GM23338 (cell line): ENCODE measurements at regions not wholly inside any gene's neighbourhood (a gene's known extent, or its start where the extent isn't known, plus 50 kb on each side); places are given as distances from the start of the nearest gene placed in this dataset.

ENCODE experiments used
- ATAC-seq: fragments of 200-7000 bp; cut with Tn5 transposase; 3 replicates; pipeline ENCODE4 v1.9.1; 2020
- DNase-seq: peaks from one replicate; pipeline ENCODE4 v3.0.0-alpha.2; 2015; ENCODE audit warnings: low spot score
- H2AFZ ChIP-seq: fragments of 200-600 bp; sonication (generic); 2 replicates; pipeline ENCODE4 v1.8.0; 2016; ENCODE audit warnings: antibody characterized with exemption, mild to moderate bottlenecking, moderate library complexity
- H3F3A ChIP-seq: fragments of 200-600 bp; sonication (generic); replicated peaks from 2 replicates; pipeline ENCODE4 v1.8.0; 2017; ENCODE audit warnings: antibody characterized with exemption, mixed run types, low read depth
- H3K27ac ChIP-seq: fragments of 200-600 bp; sonication (generic); 2 replicates; pipeline ENCODE4 v1.6.1; 2016; ENCODE audit warnings: low read depth
- H3K27me3 ChIP-seq: fragments of 200-600 bp; sonication (generic); 2 replicates; pipeline ENCODE4 v1.8.0; 2016; ENCODE audit warnings: mild to moderate bottlenecking, mixed run types, moderate library complexity; ENCODE audit not compliant: insufficient read depth
- H3K36me3 ChIP-seq: fragments of 200-600 bp; sonication (generic); 2 replicates; pipeline ENCODE4 v1.8.0; 2016; ENCODE audit warnings: mild to moderate bottlenecking; ENCODE audit not compliant: insufficient read depth
- H3K4me1 ChIP-seq: fragments of 200-600 bp; sonication (generic); 2 replicates; pipeline ENCODE4 v1.8.0; 2016; ENCODE audit warnings: mild to moderate bottlenecking, moderate library complexity; ENCODE audit not compliant: insufficient read depth
- H3K4me2 ChIP-seq: fragments of 200-600 bp; sonication (generic); 2 replicates; pipeline ENCODE4 v1.7.1; 2017; ENCODE audit warnings: mixed run types
- H3K4me3 ChIP-seq: fragments of 200-600 bp; sonication (generic); 2 replicates; pipeline ENCODE4 v1.6.1; 2016; ENCODE audit warnings: mixed run types
- H3K79me2 ChIP-seq: fragments of 200-600 bp; sonication (generic); replicated peaks from 2 replicates; pipeline ENCODE4 v1.8.0; 2017; ENCODE audit warnings: mild to moderate bottlenecking; ENCODE audit not compliant: insufficient read depth
- H3K9me2 ChIP-seq: fragments of 200-600 bp; sonication (generic); 2 replicates; pipeline ENCODE4 v1.8.0; 2017; ENCODE audit not compliant: insufficient read depth
- H4K20me1 ChIP-seq: fragments of 200-600 bp; sonication (generic); replicated peaks from 2 replicates; pipeline ENCODE4 v1.8.0; 2017; ENCODE audit warnings: mild to moderate bottlenecking; ENCODE audit not compliant: insufficient read depth
- H3K27ac Mint-ChIP-seq: 2 replicates; pipeline ENCODE4 v1.8.0; 2020; ENCODE audit warnings: inconsistent platforms, mild to moderate bottlenecking, moderate library complexity, mixed read lengths
- H3K27me3 Mint-ChIP-seq: 3 replicates; pipeline ENCODE4 v1.8.0; 2022; ENCODE audit warnings: low read depth, mild to moderate bottlenecking, moderate library complexity, mixed read lengths, inconsistent platforms; ENCODE audit not compliant: insufficient read depth, poor library complexity
- H3K36me3 Mint-ChIP-seq: 3 replicates; pipeline ENCODE4 v1.8.0; 2021; ENCODE audit warnings: low read depth, mild to moderate bottlenecking, inconsistent platforms, moderate library complexity, mixed read lengths
- H3K4me1 Mint-ChIP-seq: 3 replicates; pipeline ENCODE4 v1.8.0; 2020; ENCODE audit warnings: mild to moderate bottlenecking, inconsistent platforms, mixed read lengths
- H3K4me3 Mint-ChIP-seq: 3 replicates; pipeline ENCODE4 v1.8.0; 2021; ENCODE audit warnings: moderate library complexity, mild to moderate bottlenecking, inconsistent platforms, mixed read lengths
- H3K9me3 Mint-ChIP-seq: 3 replicates; pipeline ENCODE4 v1.8.0; 2020; ENCODE audit warnings: moderate library complexity, mild to moderate bottlenecking, inconsistent platforms, mixed read lengths
- EZH2 ChIP-seq: fragments of 200-600 bp; sonication (generic); IDR thresholded peaks from one replicate; pipeline ENCODE4 v1.8.0; 2017; ENCODE audit warnings: antibody characterized with exemption, mild to moderate bottlenecking, low read depth; ENCODE audit not compliant: unreplicated experiment
- ZNF114 ChIP-seq: fragments of 250-450 bp; sonication (Bioruptor Pico); IDR thresholded peaks from 2 replicates; pipeline ENCODE4 v1.5.0; 2020; ENCODE audit warnings: mild to moderate bottlenecking, moderate library complexity
- TF ChIP-seq, protein P1 (sequence below): IDR thresholded peaks from 2 replicates; pipeline ENCODE4 v1.6.1; 2016; ENCODE audit warnings: antibody characterized with exemption
- TF ChIP-seq, protein P2 (sequence below): IDR thresholded peaks from one replicate; pipeline ENCODE4 v1.6.1; 2018; ENCODE audit warnings: antibody characterized with exemption; ENCODE audit not compliant: unreplicated experiment

- no peak overlapping the region for H3K4me2 ChIP-seq
- no peaks in the 10 kb centered on the region for H3K9me2 ChIP-seq
- no peak for ATAC-seq
- Mint-ChIP-seq H3K27ac (no peak overlapping the region), H3K9me3 (peaks cover 15% of the 10 kb centered on the region), H3K36me3 (peaks cover 5% of the 10 kb centered on the region; the same call in 2 of the 3 replicates), H3K4me1 (peaks cover 23% of the 10 kb centered on the region), H3K4me3 (no peak overlapping the region), H3K27me3 (peaks cover 9% of the 10 kb centered on the region)
- TF ChIP-seq ZNF114: no peak
- TF ChIP-seq, protein P1, sequence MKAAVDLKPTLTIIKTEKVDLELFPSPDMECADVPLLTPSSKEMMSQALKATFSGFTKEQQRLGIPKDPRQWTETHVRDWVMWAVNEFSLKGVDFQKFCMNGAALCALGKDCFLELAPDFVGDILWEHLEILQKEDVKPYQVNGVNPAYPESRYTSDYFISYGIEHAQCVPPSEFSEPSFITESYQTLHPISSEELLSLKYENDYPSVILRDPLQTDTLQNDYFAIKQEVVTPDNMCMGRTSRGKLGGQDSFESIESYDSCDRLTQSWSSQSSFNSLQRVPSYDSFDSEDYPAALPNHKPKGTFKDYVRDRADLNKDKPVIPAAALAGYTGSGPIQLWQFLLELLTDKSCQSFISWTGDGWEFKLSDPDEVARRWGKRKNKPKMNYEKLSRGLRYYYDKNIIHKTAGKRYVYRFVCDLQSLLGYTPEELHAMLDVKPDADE: no peak
- TF ChIP-seq, protein P2, sequence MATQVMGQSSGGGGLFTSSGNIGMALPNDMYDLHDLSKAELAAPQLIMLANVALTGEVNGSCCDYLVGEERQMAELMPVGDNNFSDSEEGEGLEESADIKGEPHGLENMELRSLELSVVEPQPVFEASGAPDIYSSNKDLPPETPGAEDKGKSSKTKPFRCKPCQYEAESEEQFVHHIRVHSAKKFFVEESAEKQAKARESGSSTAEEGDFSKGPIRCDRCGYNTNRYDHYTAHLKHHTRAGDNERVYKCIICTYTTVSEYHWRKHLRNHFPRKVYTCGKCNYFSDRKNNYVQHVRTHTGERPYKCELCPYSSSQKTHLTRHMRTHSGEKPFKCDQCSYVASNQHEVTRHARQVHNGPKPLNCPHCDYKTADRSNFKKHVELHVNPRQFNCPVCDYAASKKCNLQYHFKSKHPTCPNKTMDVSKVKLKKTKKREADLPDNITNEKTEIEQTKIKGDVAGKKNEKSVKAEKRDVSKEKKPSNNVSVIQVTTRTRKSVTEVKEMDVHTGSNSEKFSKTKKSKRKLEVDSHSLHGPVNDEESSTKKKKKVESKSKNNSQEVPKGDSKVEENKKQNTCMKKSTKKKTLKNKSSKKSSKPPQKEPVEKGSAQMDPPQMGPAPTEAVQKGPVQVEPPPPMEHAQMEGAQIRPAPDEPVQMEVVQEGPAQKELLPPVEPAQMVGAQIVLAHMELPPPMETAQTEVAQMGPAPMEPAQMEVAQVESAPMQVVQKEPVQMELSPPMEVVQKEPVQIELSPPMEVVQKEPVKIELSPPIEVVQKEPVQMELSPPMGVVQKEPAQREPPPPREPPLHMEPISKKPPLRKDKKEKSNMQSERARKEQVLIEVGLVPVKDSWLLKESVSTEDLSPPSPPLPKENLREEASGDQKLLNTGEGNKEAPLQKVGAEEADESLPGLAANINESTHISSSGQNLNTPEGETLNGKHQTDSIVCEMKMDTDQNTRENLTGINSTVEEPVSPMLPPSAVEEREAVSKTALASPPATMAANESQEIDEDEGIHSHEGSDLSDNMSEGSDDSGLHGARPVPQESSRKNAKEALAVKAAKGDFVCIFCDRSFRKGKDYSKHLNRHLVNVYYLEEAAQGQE: no peak
- no peaks in the 10 kb centered on the region for H3F3A ChIP-seq
- no peak overlapping the region for H3K27ac ChIP-seq
- H3K4me3 ChIP-seq: no peak overlapping the region
- DNase-seq: no peak
- H3K27me3 ChIP-seq: no peaks in the 10 kb centered on the region
- H3K79me2 ChIP-seq: no peaks in the 10 kb centered on the region
- H4K20me1 ChIP-seq: no peaks in the 10 kb centered on the region
- peaks cover 17% of the 10 kb centered on the region for H3K4me1 ChIP-seq
- H2AFZ ChIP-seq: no peak overlapping the region
- no peaks in the 10 kb centered on the region for H3K36me3 ChIP-seq
Observed at GRCh38 chr17:77619326-77619725, 339.2 kb upstream of the TNRC6C start.

GRCh38 chr17:77619851-77620250, 338.7 kb upstream of the TNRC6C start:
- no peaks in the 10 kb centered on the region for H3K36me3 ChIP-seq
- no peak overlapping the region for H3K27ac Mint-ChIP-seq
- no peak overlapping the region for H3K4me2 ChIP-seq
- no peaks in the 10 kb centered on the region for H3K27me3 ChIP-seq
- ATAC-seq (no peak), DNase-seq (no peak)
- no peak overlapping the region for H3K4me3 Mint-ChIP-seq
- H4K20me1 ChIP-seq: no peaks in the 10 kb centered on the region
- H3K4me1 ChIP-seq: peaks cover 17% of the 10 kb centered on the region
- H3K36me3 Mint-ChIP-seq: peaks cover 5% of the 10 kb centered on the region; the same call in 2 of the 3 replicates
- no peaks in the 10 kb centered on the region for H3K9me2 ChIP-seq
- H2AFZ ChIP-seq: no peak overlapping the region
- peaks cover 23% of the 10 kb centered on the region for H3K4me1 Mint-ChIP-seq
- peaks cover 9% of the 10 kb centered on the region for H3K27me3 Mint-ChIP-seq
- no peaks in the 10 kb centered on the region for H3F3A ChIP-seq
- no peak overlapping the region for H3K4me3 ChIP-seq
- TF ChIP-seq, protein P1: no peak
- TF ChIP-seq EZH2 (no peak), ZNF114 (no peak)
- no peak overlapping the region for H3K27ac ChIP-seq
- no peaks in the 10 kb centered on the region for H3K79me2 ChIP-seq
- H3K9me3 Mint-ChIP-seq: peaks cover 15% of the 10 kb centered on the region
